HEK293T (cell line): ENCODE measurements at regions not wholly inside any gene's neighbourhood (a gene's known extent, or its start where the extent isn't known, plus 50 kb on each side); places are given as distances from the start of the nearest gene placed in this dataset.
"Not testable (repeated sequence)": the region's sequence is repeated elsewhere in the genome, so short reads cannot be mapped to it uniquely, and the experiment has no call there.

Experiments
- CTCF ChIA-PET: fragments of 350-600 bp; formaldehyde crosslinking; extraction: SDS; loops from one replicate; lab custom pipeline; 2021; ENCODE audit warnings: antibody characterized with exemption, inconsistent platforms; lab: Yijun Ruan, JAX
- POLR2A ChIA-PET: fragments of 350-600 bp; formaldehyde crosslinking; extraction: SDS; loops from one replicate; lab custom pipeline; 2020; ENCODE audit warnings: antibody characterized with exemption, inconsistent platforms; lab: Yijun Ruan, JAX
- DNase-seq: peaks from one replicate; pipeline ENCODE4 v3.0.0; 2012; ENCODE audit warnings: mixed read lengths; ENCODE audit errors: extremely low spot score
- ARNT ChIP-seq: fragments of 450-650 bp; IDR thresholded peaks from 2 replicates; pipeline ENCODE4 v1.6.1; 2017; ENCODE audit warnings: mild to moderate bottlenecking
- BHLHE40 ChIP-seq: fragments of 450-650 bp; IDR thresholded peaks from 2 replicates; pipeline ENCODE4 v1.6.1; 2016; ENCODE audit warnings: mild to moderate bottlenecking, moderate library complexity, borderline replicate concordance
- CTBP1 ChIP-seq: fragments of 450-650 bp; IDR thresholded peaks from 2 replicates; pipeline ENCODE4 v1.6.1; 2016; ENCODE audit warnings: borderline replicate concordance
- ELF4 ChIP-seq: fragments of 450-650 bp; IDR thresholded peaks from 2 replicates; pipeline ENCODE4 v1.6.1; 2017; ENCODE audit warnings: antibody characterized with exemption
- FOXA1 ChIP-seq: fragments of 450-650 bp; IDR thresholded peaks from 2 replicates; pipeline ENCODE4 v1.6.1; 2016; ENCODE audit warnings: mild to moderate bottlenecking
- FOXK2 ChIP-seq: fragments of 450-650 bp; IDR thresholded peaks from 2 replicates; pipeline ENCODE4 v1.6.1; 2016; ENCODE audit warnings: mild to moderate bottlenecking
- FOXM1 ChIP-seq: fragments of 450-650 bp; IDR thresholded peaks from 2 replicates; pipeline ENCODE4 v1.6.1; 2017; ENCODE audit warnings: mild to moderate bottlenecking, borderline replicate concordance
- HDGF ChIP-seq: fragments of 450-650 bp; IDR thresholded peaks from 2 replicates; pipeline ENCODE4 v1.6.1; 2017; ENCODE audit warnings: antibody characterized with exemption, borderline replicate concordance
- L3MBTL2 ChIP-seq: fragments of 450-650 bp; conservative IDR thresholded peaks from 2 replicates; pipeline ENCODE4 v1.6.1; 2016; ENCODE audit warnings: mild to moderate bottlenecking
- LEF1 ChIP-seq: fragments of 450-650 bp; IDR thresholded peaks from 2 replicates; pipeline ENCODE4 v1.6.1; 2017; ENCODE audit warnings: mild to moderate bottlenecking, borderline replicate concordance
- NFRKB ChIP-seq: fragments of 450-650 bp; IDR thresholded peaks from 2 replicates; pipeline ENCODE4 v1.6.1; 2016; ENCODE audit warnings: mild to moderate bottlenecking, moderate library complexity
- PKNOX1 ChIP-seq: fragments of 450-650 bp; IDR thresholded peaks from 2 replicates; pipeline ENCODE4 v1.6.1; 2016
- SP1 ChIP-seq: fragments of 450-650 bp; IDR thresholded peaks from 2 replicates; pipeline ENCODE4 v1.6.1; 2017
- SUZ12 ChIP-seq: fragments of 450-650 bp; IDR thresholded peaks from 2 replicates; pipeline ENCODE4 v1.6.1; 2016; ENCODE audit warnings: mild to moderate bottlenecking
- TARDBP ChIP-seq: fragments of 450-650 bp; IDR thresholded peaks from 2 replicates; pipeline ENCODE4 v1.6.1; 2016
- ZNF384 ChIP-seq: fragments of 450-650 bp; IDR thresholded peaks from 2 replicates; pipeline ENCODE4 v1.6.1; 2016

GRCh38 chr21:35189077-35189863, 140.2 kb upstream of the RUNX1 start:
- POLR2A ChIA-PET: no interaction called here
- CTCF ChIA-PET: interaction anchor here (0.6 kb wide), 1 partner anchor 237 kb away, joined by 3 read pairs; no protein-coding TSS in a partner anchor
- no peak for TF ChIP-seq ARNT
- no peak for TF ChIP-seq LEF1
- no peak for TF ChIP-seq FOXM1
- TF ChIP-seq ELF4: no peak
- no peak for TF ChIP-seq FOXA1
- no peak for TF ChIP-seq ZNF384
- TF ChIP-seq SUZ12: no peak
- TF ChIP-seq CTBP1: no peak
- no peak for TF ChIP-seq TARDBP
- no peak for DNase-seq

- POLR2A ChIA-PET, DNase-seq, CTCF ChIA-PET: not testable (repeated sequence)
Observed at GRCh38 chr21:35183389-35183788, 134.3 kb upstream of the RUNX1 start.

- ChIA-PET CTCF (no interaction called here), POLR2A (no interaction called here)
- DNase-seq: no peak
- no peak for TF ChIP-seq ELF4
- TF ChIP-seq TARDBP: no peak
- TF ChIP-seq SUZ12: no peak
- TF ChIP-seq ZNF384: no peak
- no peak for TF ChIP-seq NFRKB
- TF ChIP-seq CTBP1: no peak
Observed at GRCh38 chr21:35179990-35180540, 131.0 kb upstream of the RUNX1 start.

- ChIA-PET CTCF (no interaction called here), POLR2A (no interaction called here)
- TF ChIP-seq HDGF: no peak
- TF ChIP-seq LEF1: no peak
- no peak for TF ChIP-seq PKNOX1
- no peak for TF ChIP-seq ELF4
- TF ChIP-seq FOXM1: no peak
- TF ChIP-seq ZNF384: no peak
- no peak for TF ChIP-seq NFRKB
- TF ChIP-seq FOXK2: no peak
- no peak for TF ChIP-seq BHLHE40
- no peak for TF ChIP-seq SP1
- TF ChIP-seq CTBP1: no peak
- no peak for TF ChIP-seq L3MBTL2
- no peak for TF ChIP-seq SUZ12
- no peak for TF ChIP-seq TARDBP
- TF ChIP-seq FOXA1: no peak
- no peak for TF ChIP-seq ARNT
- DNase-seq: no peak
Observed at GRCh38 chr21:35178827-35179226, 129.7 kb upstream of the RUNX1 start.

GRCh38 chr21:35178098-35178497, 129.0 kb upstream of the RUNX1 start:
- no peak for DNase-seq
- ChIA-PET CTCF (no interaction called here), POLR2A (no interaction called here)
- TF ChIP-seq HDGF: no peak
- no peak for TF ChIP-seq PKNOX1
- no peak for TF ChIP-seq SUZ12
- TF ChIP-seq NFRKB: no peak
- TF ChIP-seq FOXM1: no peak
- TF ChIP-seq ARNT: no peak
- TF ChIP-seq FOXK2: no peak
- TF ChIP-seq SP1: no peak
- TF ChIP-seq ELF4: no peak
- no peak for TF ChIP-seq L3MBTL2
- no peak for TF ChIP-seq TARDBP
- TF ChIP-seq LEF1: no peak
- TF ChIP-seq FOXA1: no peak

GRCh38 chr21:35172231-35172630, 123.1 kb upstream of the RUNX1 start:
- TF ChIP-seq PKNOX1 (no peak), BHLHE40 (no peak), ZNF384 (no peak), L3MBTL2 (no peak), CTBP1 (no peak), SP1 (no peak), HDGF (no peak), ARNT (no peak), LEF1 (no peak), FOXA1 (no peak), NFRKB (no peak), FOXM1 (no peak), SUZ12 (no peak), ELF4 (no peak), TARDBP (no peak), FOXK2 (no peak)
- no peak for DNase-seq
- CTCF ChIA-PET: no interaction called here
- POLR2A ChIA-PET: no interaction called here
